GM23338 (cell line): ENCODE measurements at regions not wholly inside any gene's neighbourhood (a gene's known extent, or its start where the extent isn't known, plus 50 kb on each side); places are given as distances from the start of the nearest gene placed in this dataset.

Experiments used
- CREB1 ChIP-seq: fragments of 250-450 bp; sonication (Bioruptor Pico); IDR thresholded peaks from 2 replicates; pipeline ENCODE4 v1.5.0; 2020; ENCODE audit warnings: low read depth, mild to moderate bottlenecking, moderate library complexity
- CTCF ChIP-seq, 2 experiments: fragments of 200-600 bp in 1 of 2; sonication (generic) in 1 of 2; conservative IDR thresholded peaks; 2 replicates each; pipeline versions ENCODE4 v1.5.1 to v1.6.1; 2016 to 2017; ENCODE audit warnings: antibody characterized with exemption in 2 of 2, low read depth in 2 of 2, mild to moderate bottlenecking in 2 of 2, moderate library complexity in 1 of 2
- EZH2 ChIP-seq: fragments of 200-600 bp; sonication (generic); IDR thresholded peaks from one replicate; pipeline ENCODE4 v1.8.0; 2017; ENCODE audit warnings: antibody characterized with exemption, mild to moderate bottlenecking, low read depth; ENCODE audit not compliant: unreplicated experiment
- EZH2phosphoT487 ChIP-seq: fragments of 200-600 bp; sonication (generic); IDR thresholded peaks from one replicate; pipeline ENCODE4 v1.8.1; 2018; ENCODE audit warnings: antibody characterized with exemption; ENCODE audit not compliant: unreplicated experiment
- POLR2AphosphoS5 ChIP-seq: IDR thresholded peaks from 2 replicates; pipeline ENCODE4 v1.6.1; 2016; ENCODE audit warnings: antibody characterized with exemption, low read depth
- REST ChIP-seq: IDR thresholded peaks from one replicate; pipeline ENCODE4 v1.6.1; 2018; ENCODE audit warnings: antibody characterized with exemption; ENCODE audit not compliant: unreplicated experiment

- TF ChIP-seq POLR2AphosphoS5, result no peak
- no peak for TF ChIP-seq EZH2phosphoT487
- TF ChIP-seq CTCF (conservative IDR thresholded peaks at IDR 0.05; ENCODE audit: low read depth in 2 of 2), result no peak
- TF ChIP-seq CREB1 (CRISPR knock-in tag), result no peak
- no peak for TF ChIP-seq REST
- no peak for TF ChIP-seq EZH2
These were observed 69.7 kb upstream of the WASF3 start for GRCh38 chr13:26487781-26488180.
